Mesenchymal stem cell (in vitro differentiated cells and primary cell): ENCODE measurements at regions not wholly inside any gene's neighbourhood (a gene's known extent, or its start where the extent isn't known, plus 50 kb on each side); places are given as distances from the start of the nearest gene placed in this dataset.

ENCODE experiments used
- DNase-seq: peaks from one replicate; pipeline ENCODE4 v3.0.0-alpha.2; 2013
- H2AFZ ChIP-seq: one replicate; pipeline ENCODE4 v1.6.1; 2013; ENCODE audit warnings: low read depth, mild to moderate bottlenecking, control low read depth, inconsistent platforms, low read length, moderate library complexity
- H2AK5ac ChIP-seq: 2 replicates; pipeline ENCODE4 v1.6.1; 2013; ENCODE audit warnings: low read length, moderate library complexity, mild to moderate bottlenecking, inconsistent platforms; ENCODE audit not compliant: severe bottlenecking
- H2BK120ac ChIP-seq: one replicate; pipeline ENCODE4 v1.6.1; 2013; ENCODE audit warnings: low read depth, mild to moderate bottlenecking, inconsistent platforms, low read length, moderate library complexity
- H2BK12ac ChIP-seq, 2 experiments: one replicate each; pipeline ENCODE4 v1.6.1; 2013; ENCODE audit warnings: inconsistent platforms in 2 of 2, low read length in 2 of 2, mild to moderate bottlenecking in 2 of 2, moderate library complexity in 2 of 2, control low read depth in 1 of 2
- H2BK15ac ChIP-seq: one replicate; pipeline ENCODE4 v1.6.1; 2013; ENCODE audit warnings: mild to moderate bottlenecking, low read depth, inconsistent platforms; ENCODE audit not compliant: poor library complexity, severe bottlenecking
- H2BK5ac ChIP-seq: 2 replicates; pipeline ENCODE4 v1.6.1; 2013; ENCODE audit warnings: low read depth, mild to moderate bottlenecking, low read length, control low read depth, inconsistent platforms; ENCODE audit not compliant: poor library complexity, severe bottlenecking
- H3K14ac ChIP-seq, 2 experiments: one replicate each; pipeline ENCODE4 v1.6.1; 2013; ENCODE audit warnings: inconsistent platforms in 2 of 2, low read length in 2 of 2, control low read depth in 1 of 2, mild to moderate bottlenecking in 1 of 2, moderate library complexity in 1 of 2
- H3K18ac ChIP-seq, 2 experiments: one replicate each; pipeline ENCODE4 v1.6.1; 2013; ENCODE audit warnings: inconsistent platforms in 2 of 2, low read length in 2 of 2, control low read depth in 1 of 2, low read depth in 1 of 2, mild to moderate bottlenecking in 1 of 2
- H3K23ac ChIP-seq, 2 experiments: one replicate each; pipeline ENCODE4 v1.6.1; 2013; ENCODE audit warnings: inconsistent platforms in 2 of 2, low read length in 2 of 2, mild to moderate bottlenecking in 2 of 2, moderate library complexity in 2 of 2, control low read depth in 1 of 2
- H3K27ac ChIP-seq: 2 replicates; pipeline ENCODE4 v1.5.1; 2013; ENCODE audit warnings: mild to moderate bottlenecking, moderate library complexity, low read length, control low read depth, inconsistent platforms; ENCODE audit not compliant: poor library complexity, severe bottlenecking
- H3K27me3 ChIP-seq, 2 experiments: 2 replicates each; pipeline versions ENCODE4 v1.6.1 to v1.7.0; 2013; ENCODE audit warnings: low read length in 2 of 2, mild to moderate bottlenecking in 2 of 2, moderate library complexity in 2 of 2, control low read depth in 1 of 2, inconsistent platforms in 1 of 2; ENCODE audit not compliant: control insufficient read depth in 1 of 2, insufficient read depth in 1 of 2
- H3K36me3 ChIP-seq, 2 experiments: 2 replicates each; pipeline versions ENCODE4 v1.6.1 to v1.7.0; 2013; ENCODE audit warnings: low read length in 2 of 2, control low read depth in 1 of 2, inconsistent platforms in 1 of 2, low read depth in 1 of 2, mild to moderate bottlenecking in 1 of 2; ENCODE audit not compliant: insufficient read depth in 2 of 2, control insufficient read depth in 1 of 2
- H3K4ac ChIP-seq, 2 experiments: one replicate each; pipeline ENCODE4 v1.6.1; 2013; ENCODE audit warnings: inconsistent platforms in 2 of 2, low read length in 2 of 2, mild to moderate bottlenecking in 2 of 2, moderate library complexity in 2 of 2, control low read depth in 1 of 2, low read depth in 1 of 2
- H3K4me1 ChIP-seq: 2 replicates; pipeline ENCODE4 v1.6.1; 2013; ENCODE audit warnings: low read depth, low read length, control low read depth; ENCODE audit not compliant: control insufficient read depth, insufficient read depth
- H3K4me2 ChIP-seq: 2 replicates; pipeline ENCODE4 v1.6.1; 2013; ENCODE audit warnings: low read length, mild to moderate bottlenecking, inconsistent platforms; ENCODE audit not compliant: poor library complexity, severe bottlenecking
- H3K4me3 ChIP-seq, 2 experiments: 2 replicates each; pipeline versions ENCODE4 v1.5.1 to v1.7.0; 2013; ENCODE audit warnings: low read length in 2 of 2, mild to moderate bottlenecking in 2 of 2, control low read depth in 1 of 2, low read depth in 1 of 2; ENCODE audit not compliant: insufficient read depth in 1 of 2
- H3K79me1 ChIP-seq: replicated peaks from 2 replicates; pipeline ENCODE4 v1.6.1; 2013; ENCODE audit warnings: mild to moderate bottlenecking, control low read depth, low read length, inconsistent platforms; ENCODE audit not compliant: poor library complexity, severe bottlenecking
- H3K9ac ChIP-seq: 2 replicates; pipeline ENCODE4 v1.7.0; 2013; ENCODE audit warnings: mild to moderate bottlenecking, low read length, moderate library complexity
- H3K9me3 ChIP-seq: 2 replicates; pipeline ENCODE4 v1.7.0; 2013; ENCODE audit warnings: mild to moderate bottlenecking, low read length; ENCODE audit not compliant: control insufficient read depth
- H4K8ac ChIP-seq: one replicate; pipeline ENCODE4 v1.6.1; 2013; ENCODE audit warnings: inconsistent platforms, mild to moderate bottlenecking, low read length, moderate library complexity
- H4K91ac ChIP-seq: one replicate; pipeline ENCODE4 v1.6.1; 2013; ENCODE audit warnings: mild to moderate bottlenecking, low read length, inconsistent platforms
- WGBS: methylation state at CpG from one replicate; pipeline ENCODE4 v1.1.7; 2013; ENCODE audit warnings: mixed read lengths; 5-methylcytosine and 5-hydroxymethylcytosine counted together

DNA sequence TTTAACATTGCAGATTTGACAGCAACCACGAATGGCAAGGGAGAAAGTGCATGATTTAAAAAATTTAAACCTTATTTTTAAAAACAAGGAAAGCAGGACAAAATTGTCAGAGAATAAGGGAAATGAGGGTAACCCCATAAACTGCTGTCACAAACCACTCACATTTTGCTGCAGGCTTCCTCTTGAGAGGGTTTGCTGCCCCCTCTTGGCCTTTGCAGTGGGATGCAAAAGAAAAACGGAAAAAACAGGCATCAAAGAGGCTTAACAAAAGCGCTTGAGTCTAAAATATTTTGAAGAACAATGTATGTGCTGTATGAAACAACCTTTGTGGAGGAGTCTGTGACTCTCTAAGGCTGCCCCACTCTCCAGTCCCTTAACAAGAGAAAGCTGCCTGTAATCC lies 91.6 kb downstream of the TMX3 start:
- Histone ChIP-seq H2BK12ac (no peak overlapping the region), H2BK120ac (no peak overlapping the region), H3K27me3 (no peaks in the 10 kb centered on the region), H3K4me2 (no peak overlapping the region), H4K8ac (no peak overlapping the region), H3K9ac (peak overlapping the region; percentile 45), H2AFZ (no peak overlapping the region), H2BK15ac (no peak overlapping the region), H3K9me3 (no peaks in the 10 kb centered on the region), H2BK5ac (no peak overlapping the region), H4K91ac (no peak overlapping the region), H3K4me1 (no peaks in the 10 kb centered on the region), H3K23ac (no peak overlapping the region), H3K27ac (no peak overlapping the region), H3K79me1 (no peaks in the 10 kb centered on the region), H3K4me3 (no peak overlapping the region), H3K14ac (no peak overlapping the region), H3K36me3 (no peaks in the 10 kb centered on the region), H3K18ac (no peak overlapping the region), H3K4ac (no peak overlapping the region), H2AK5ac (no peak overlapping the region)
- peak; percentile 76 for DNase-seq
- WGBS: 0% methylated on average over 1 of the region's 3 CpGs

DNA sequence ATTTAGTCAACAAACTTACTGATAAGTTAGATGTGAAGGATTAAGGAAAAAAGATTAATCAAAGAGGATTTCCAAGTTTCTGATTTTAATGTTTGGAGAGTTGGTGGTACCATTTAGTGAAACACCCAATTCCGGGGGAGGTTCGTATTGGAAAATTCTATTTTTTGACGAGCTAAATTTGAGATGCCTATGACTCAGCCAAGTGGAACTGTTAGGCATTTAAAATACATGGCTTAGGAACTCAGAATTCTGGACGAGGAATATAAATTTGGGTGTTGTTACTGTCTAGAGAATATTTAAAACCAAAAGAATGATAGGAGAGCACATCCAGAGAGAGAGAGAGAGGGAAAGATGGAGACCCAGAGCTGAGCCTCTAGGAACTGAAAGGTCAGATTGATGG lies 103.6 kb downstream of the TMX3 start:
- Histone ChIP-seq H2AFZ (no peak overlapping the region), H3K79me1 (no peaks in the 10 kb centered on the region), H3K27ac (no peak overlapping the region), H3K14ac (no peak overlapping the region), H2BK5ac (no peak overlapping the region), H2AK5ac (no peak overlapping the region), H3K23ac (no peak overlapping the region), H2BK12ac (no peak overlapping the region), H2BK120ac (no peak overlapping the region), H2BK15ac (no peak overlapping the region), H3K9me3 (no peaks in the 10 kb centered on the region), H3K4me1 (no peaks in the 10 kb centered on the region), H3K4me3 (no peak overlapping the region), H3K36me3 (no peaks in the 10 kb centered on the region), H3K4ac (no peak overlapping the region), H4K91ac (no peak overlapping the region), H3K18ac (no peak overlapping the region), H3K9ac (no peak overlapping the region), H3K27me3 (no peaks in the 10 kb centered on the region), H4K8ac (no peak overlapping the region), H3K4me2 (no peak overlapping the region)
- DNase-seq: no peak
- 87% methylated on average over 4 of the region's 4 CpGs for WGBS

DNA sequence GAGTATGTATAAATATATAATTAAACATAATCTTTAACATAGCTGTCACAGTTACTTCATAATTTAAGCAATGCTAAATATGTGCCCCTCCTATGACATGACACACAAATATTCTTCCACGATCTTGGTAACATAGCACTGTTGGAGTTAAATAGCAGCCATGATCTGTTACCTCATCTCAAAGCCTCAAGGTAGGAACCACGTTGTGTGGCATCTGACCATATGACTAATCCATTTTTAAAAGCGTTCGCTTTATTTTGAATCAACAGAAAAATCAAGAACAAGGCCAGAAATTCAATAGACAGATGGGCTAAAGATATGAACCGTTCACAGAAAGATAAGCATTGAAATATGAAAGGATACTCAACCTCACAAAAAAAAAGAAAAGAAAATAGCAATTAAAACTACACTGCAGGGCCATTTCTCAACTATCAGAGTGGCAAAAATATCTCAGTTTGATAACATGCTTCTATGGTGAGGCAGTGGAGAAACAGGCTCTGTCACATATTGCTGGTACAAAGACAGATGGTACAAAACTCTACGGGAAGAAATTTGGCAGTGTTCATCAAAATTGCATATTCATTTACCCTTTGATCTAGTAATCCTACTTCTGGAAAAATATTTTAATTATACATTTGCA lies 105.9 kb downstream of the TMX3 start:
- no peak for DNase-seq
- no peak overlapping the region for H3K4ac ChIP-seq
- no peak overlapping the region for H3K4me3 ChIP-seq
- WGBS: 93% methylated on average over 4 of the region's 6 CpGs
- no peak overlapping the region for H3K4me2 ChIP-seq
- no peak overlapping the region for H2BK15ac ChIP-seq
- no peak overlapping the region for H4K91ac ChIP-seq
- H3K36me3 ChIP-seq: no peaks in the 10 kb centered on the region
- H2BK120ac ChIP-seq: no peak overlapping the region
- H3K27me3 ChIP-seq: no peaks in the 10 kb centered on the region
- no peak overlapping the region for H4K8ac ChIP-seq
- no peak overlapping the region for H3K9ac ChIP-seq
- no peak overlapping the region for H2AFZ ChIP-seq
- H3K14ac ChIP-seq: no peak overlapping the region
- no peak overlapping the region for H2AK5ac ChIP-seq
- H2BK5ac ChIP-seq: no peak overlapping the region
- H3K23ac ChIP-seq: no peak overlapping the region
- no peak overlapping the region for H2BK12ac ChIP-seq
- H3K9me3 ChIP-seq: no peaks in the 10 kb centered on the region
- no peak overlapping the region for H3K18ac ChIP-seq
- H3K27ac ChIP-seq: no peak overlapping the region
- no peaks in the 10 kb centered on the region for H3K79me1 ChIP-seq
- no peaks in the 10 kb centered on the region for H3K4me1 ChIP-seq

DNA sequence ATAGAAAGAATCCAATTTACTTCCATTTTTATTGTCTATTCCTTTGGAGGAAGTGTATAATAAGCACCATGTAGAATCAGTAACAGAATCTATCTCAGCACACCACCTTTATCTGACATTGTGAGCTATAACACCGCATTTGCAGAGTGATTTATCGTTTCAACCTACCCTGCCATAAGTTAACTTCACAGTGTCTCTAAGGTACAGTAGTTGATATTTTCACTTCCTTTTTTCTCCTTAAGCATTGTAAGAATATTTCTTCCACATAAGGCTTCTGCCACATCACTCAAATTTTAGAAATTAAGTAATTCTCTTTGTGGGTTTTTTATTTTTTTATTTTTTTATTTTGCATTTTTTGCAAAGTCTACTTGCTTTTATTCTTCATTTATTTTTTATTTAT lies 107.1 kb downstream of the TMX3 start:
- Histone ChIP-seq H3K36me3 (no peaks in the 10 kb centered on the region), H3K79me1 (no peaks in the 10 kb centered on the region)

More for the DNA sequence above, 107.1 kb downstream of the TMX3 start:
- H3K18ac ChIP-seq: no peak overlapping the region
- H3K4me2 ChIP-seq: no peak overlapping the region
- no peak overlapping the region for H2AK5ac ChIP-seq
- H3K23ac ChIP-seq: no peak overlapping the region
- no peak overlapping the region for H2BK120ac ChIP-seq
- no peak overlapping the region for H3K9ac ChIP-seq
- no peak overlapping the region for H2BK15ac ChIP-seq
- H3K4ac ChIP-seq: no peak overlapping the region
- H4K8ac ChIP-seq: no peak overlapping the region
- H3K27ac ChIP-seq: no peak overlapping the region
- DNase-seq: no peak
- H3K27me3 ChIP-seq: no peaks in the 10 kb centered on the region
- no peaks in the 10 kb centered on the region for H3K4me1 ChIP-seq
- no peak overlapping the region for H4K91ac ChIP-seq
- H2BK5ac ChIP-seq: no peak overlapping the region
- no peak overlapping the region for H3K14ac ChIP-seq
- H3K9me3 ChIP-seq: no peaks in the 10 kb centered on the region
- WGBS: 100% methylated on average over 2 of the region's 2 CpGs
- H2BK12ac ChIP-seq: no peak overlapping the region
- no peak overlapping the region for H3K4me3 ChIP-seq
- no peak overlapping the region for H2AFZ ChIP-seq
